ENCODE measurements at regions not wholly inside any gene's neighbourhood (a gene's known extent, or its start where the extent isn't known, plus 50 kb on each side); places are given as distances from the start of the nearest gene placed in this dataset.
"Not testable (repeated sequence)": the region's sequence is repeated elsewhere in the genome, so short reads cannot be mapped to it uniquely, and the experiment has no call there.

- DNase-seq: no peak
Measured at GRCh38 chr9:106058460-106058859, 364.1 kb downstream of the TMEM38B start.

GRCh38 chr9:106059886-106060285 is 365.5 kb downstream of the TMEM38B start:
- no peak for DNase-seq

- DNase-seq: no peak
Measured at GRCh38 chr9:106060885-106061284, 366.5 kb downstream of the TMEM38B start.

GRCh38 chr9:106062250-106062649 is 367.9 kb downstream of the TMEM38B start:
- no peak for DNase-seq

- DNase-seq: no peak
Measured at GRCh38 chr9:106065136-106065535, 370.8 kb downstream of the TMEM38B start.

- DNase-seq: no peak
Measured at GRCh38 chr9:106065579-106066214, 371.4 kb downstream of the TMEM38B start.

GRCh38 chr9:106066940-106067524 is 372.7 kb downstream of the TMEM38B start:
- no peak for DNase-seq

GRCh38 chr9:106069241-106069640 is 374.9 kb downstream of the TMEM38B start:
- DNase-seq: no peak

- DNase-seq: no peak
Measured at GRCh38 chr9:106072421-106072820, 378.1 kb downstream of the TMEM38B start.

- no peak for DNase-seq
Measured at GRCh38 chr9:106074006-106074405, 379.7 kb downstream of the TMEM38B start.

GRCh38 chr9:106075236-106075959 is 381.1 kb downstream of the TMEM38B start:
- peak in 1 of 2 experiments; percentile 13 for DNase-seq

GRCh38 chr9:106075960-106076327 is 381.6 kb downstream of the TMEM38B start:
- peak in 1 of 2 experiments; percentile 13 for DNase-seq

- DNase-seq: no peak
Measured at GRCh38 chr9:106076711-106077110, 382.4 kb downstream of the TMEM38B start.

GRCh38 chr9:106077731-106078130 is 383.4 kb downstream of the TMEM38B start:
- DNase-seq: no peak

- DNase-seq: no peak
Measured at GRCh38 chr9:106082621-106083020, 388.3 kb downstream of the TMEM38B start.

GRCh38 chr9:106084702-106085101 is 390.4 kb downstream of the TMEM38B start:
- DNase-seq: no peak

- no peak for DNase-seq
Measured at GRCh38 chr9:106085479-106085878, 391.1 kb downstream of the TMEM38B start.

- DNase-seq: no peak
Measured at GRCh38 chr9:106092083-106092482, 397.7 kb downstream of the TMEM38B start.

- no peak for DNase-seq
Measured at GRCh38 chr9:106102821-106103220, 408.5 kb downstream of the TMEM38B start.

- DNase-seq: no peak
Measured at GRCh38 chr9:106104887-106105286, 410.5 kb downstream of the TMEM38B start.

- DNase-seq: no peak
Measured at GRCh38 chr9:106106396-106106795, 412.1 kb downstream of the TMEM38B start.

GRCh38 chr9:106107716-106108115 is 413.4 kb downstream of the TMEM38B start:
- DNase-seq: no peak

- DNase-seq: not testable (repeated sequence)
Measured at GRCh38 chr9:106109706-106110105, 415.4 kb downstream of the TMEM38B start.

- DNase-seq: no peak
Measured at GRCh38 chr9:106110483-106110882, 416.1 kb downstream of the TMEM38B start.

All from NCI-H446 (cell line).